ENCODE measurements at regions not wholly inside any gene's neighbourhood (a gene's known extent, or its start where the extent isn't known, plus 50 kb on each side); places are given as distances from the start of the nearest gene placed in this dataset.
"Not testable (repeated sequence)": the region's sequence is repeated elsewhere in the genome, so short reads cannot be mapped to it uniquely, and the experiment has no call there.

- DNase-seq (ENCODE audit: low read depth in 2 of 2, low spot score in 1 of 2), result no peak
These were observed 690.6 kb upstream of the SLC8A1 start for GRCh38 chr2:41142478-41142877.

- DNase-seq (ENCODE audit: low read depth in 2 of 2, low spot score in 1 of 2), result no peak
These were observed 693.2 kb upstream of the SLC8A1 start for GRCh38 chr2:41145066-41145465.

- DNase-seq (ENCODE audit: low read depth in 2 of 2, low spot score in 1 of 2), result no peak
These were observed 697.2 kb upstream of the SLC8A1 start for GRCh38 chr2:41149054-41149453.

- no peak for DNase-seq (ENCODE audit: low read depth in 2 of 2, low spot score in 1 of 2)
These were observed 699.9 kb upstream of the SLC8A1 start for GRCh38 chr2:41151746-41152145.

GRCh38 chr2:41152318-41152717 lies 700.4 kb upstream of the SLC8A1 start:
- DNase-seq (ENCODE audit: low read depth in 2 of 2, low spot score in 1 of 2), result no peak

- no peak for DNase-seq (ENCODE audit: low read depth in 2 of 2, low spot score in 1 of 2)
These were observed 708.5 kb upstream of the SLC8A1 start for GRCh38 chr2:41160439-41160838.

GRCh38 chr2:41167014-41167413 lies 715.1 kb upstream of the SLC8A1 start:
- no peak for DNase-seq (ENCODE audit: low read depth in 2 of 2, low spot score in 1 of 2)

GRCh38 chr2:41169744-41170143 lies 717.9 kb upstream of the SLC8A1 start:
- no peak for DNase-seq (ENCODE audit: low read depth in 2 of 2, low spot score in 1 of 2)

GRCh38 chr2:41170589-41170988 lies 718.7 kb upstream of the SLC8A1 start:
- DNase-seq (ENCODE audit: low read depth in 2 of 2, low spot score in 1 of 2), result no peak

- no peak for DNase-seq (ENCODE audit: low read depth in 2 of 2, low spot score in 1 of 2)
These were observed 728.5 kb upstream of the SLC8A1 start for GRCh38 chr2:41180387-41180786.

- DNase-seq (ENCODE audit: low read depth in 2 of 2, low spot score in 1 of 2), result no peak
These were observed 731.1 kb upstream of the SLC8A1 start for GRCh38 chr2:41182961-41183360.

- no peak for DNase-seq (ENCODE audit: low read depth in 2 of 2, low spot score in 1 of 2)
These were observed 735.7 kb upstream of the SLC8A1 start for GRCh38 chr2:41187376-41188122.

- DNase-seq (ENCODE audit: low read depth in 2 of 2, low spot score in 1 of 2), result no peak
These were observed 742.3 kb upstream of the SLC8A1 start for GRCh38 chr2:41194230-41194629.

GRCh38 chr2:41197781-41198180 lies 745.9 kb upstream of the SLC8A1 start:
- no peak for DNase-seq (ENCODE audit: low read depth in 2 of 2, low spot score in 1 of 2)

GRCh38 chr2:41199334-41199733 lies 747.4 kb upstream of the SLC8A1 start:
- DNase-seq (ENCODE audit: low read depth in 2 of 2, low spot score in 1 of 2), result no peak

GRCh38 chr2:41204315-41204714 lies 752.4 kb upstream of the SLC8A1 start:
- no peak for DNase-seq (ENCODE audit: low read depth in 2 of 2, low spot score in 1 of 2)

GRCh38 chr2:41206004-41206403 lies 754.1 kb upstream of the SLC8A1 start:
- DNase-seq (ENCODE audit: low read depth in 2 of 2, low spot score in 1 of 2), result no peak

GRCh38 chr2:41207578-41207977 lies 755.7 kb upstream of the SLC8A1 start:
- no peak for DNase-seq (ENCODE audit: low read depth in 2 of 2, low spot score in 1 of 2)

- DNase-seq (ENCODE audit: low read depth in 2 of 2, low spot score in 1 of 2), result not testable (repeated sequence)
These were observed 758.1 kb upstream of the SLC8A1 start for GRCh38 chr2:41210030-41210429.

GRCh38 chr2:41216978-41217377 lies 765.1 kb upstream of the SLC8A1 start:
- no peak for DNase-seq (ENCODE audit: low read depth in 2 of 2, low spot score in 1 of 2)

GRCh38 chr2:41222593-41222992 lies 770.7 kb upstream of the SLC8A1 start:
- DNase-seq (ENCODE audit: low read depth in 2 of 2, low spot score in 1 of 2), result no peak

GRCh38 chr2:41234093-41234492 lies 782.2 kb upstream of the SLC8A1 start:
- DNase-seq (ENCODE audit: low read depth in 2 of 2, low spot score in 1 of 2), result no peak

GRCh38 chr2:41241325-41242000 lies 789.6 kb upstream of the SLC8A1 start:
- DNase-seq (ENCODE audit: low read depth in 2 of 2, low spot score in 1 of 2), result no peak

Measured in stimulated activated CD8-positive, alpha-beta memory T cell treated with anti-CD3 and anti-CD28 coated beads, Interleukin-4, amount 100 ng/mL, for 1 hour (primary cell).